ENCODE measurements at regions not wholly inside any gene's neighbourhood (a gene's known extent, or its start where the extent isn't known, plus 50 kb on each side); places are given as distances from the start of the nearest gene placed in this dataset.
"Not testable (repeated sequence)": the region's sequence is repeated elsewhere in the genome, so short reads cannot be mapped to it uniquely, and the experiment has no call there.

DNA sequence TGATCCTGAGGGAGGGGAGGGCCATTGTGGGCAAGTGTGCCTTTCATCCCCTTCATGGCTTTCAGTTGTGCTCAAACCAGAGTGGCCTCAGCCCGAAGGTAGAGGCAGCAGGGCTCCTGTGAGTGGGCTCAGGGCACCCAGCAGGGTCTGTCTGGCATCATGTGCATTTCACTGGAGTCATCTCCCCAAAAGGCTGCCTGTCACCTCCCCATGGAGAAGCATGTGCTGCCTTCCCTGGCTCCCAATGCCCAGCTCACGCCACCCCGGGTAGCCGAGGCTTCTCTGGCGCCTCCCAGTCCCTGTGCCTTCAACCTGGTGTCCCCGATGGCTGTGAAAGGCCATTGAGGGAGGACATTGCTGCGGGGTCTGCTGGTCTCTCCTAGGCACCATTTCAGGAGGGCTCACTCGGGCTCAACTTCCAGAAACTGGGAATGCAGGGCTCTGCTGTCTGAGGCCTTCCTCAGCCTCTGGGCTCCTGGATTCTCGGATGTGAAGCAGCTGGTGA lies 213.9 kb downstream of the BANP start:
- not testable (repeated sequence) for DNase-seq

DNA sequence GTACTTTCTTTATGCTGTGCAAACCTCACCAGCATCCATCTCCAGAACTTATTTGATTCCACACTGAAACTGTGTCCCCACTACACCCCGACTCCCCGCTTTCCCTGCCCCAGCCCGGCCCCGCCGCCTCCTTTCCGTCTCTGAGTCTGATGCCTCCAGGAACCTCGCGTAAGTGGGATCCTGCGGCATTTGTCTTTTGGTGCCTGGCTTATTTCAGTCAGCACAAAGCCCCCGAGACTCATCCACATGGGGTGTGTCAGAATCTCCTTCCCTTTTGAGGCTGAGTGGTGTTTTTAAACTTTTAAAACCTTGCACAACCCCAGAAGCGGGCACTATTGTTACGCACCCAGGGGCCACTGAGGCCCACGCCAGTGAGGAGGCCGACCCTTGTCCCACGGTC lies 214.4 kb downstream of the BANP start:
- DNase-seq: not testable (repeated sequence)

DNA sequence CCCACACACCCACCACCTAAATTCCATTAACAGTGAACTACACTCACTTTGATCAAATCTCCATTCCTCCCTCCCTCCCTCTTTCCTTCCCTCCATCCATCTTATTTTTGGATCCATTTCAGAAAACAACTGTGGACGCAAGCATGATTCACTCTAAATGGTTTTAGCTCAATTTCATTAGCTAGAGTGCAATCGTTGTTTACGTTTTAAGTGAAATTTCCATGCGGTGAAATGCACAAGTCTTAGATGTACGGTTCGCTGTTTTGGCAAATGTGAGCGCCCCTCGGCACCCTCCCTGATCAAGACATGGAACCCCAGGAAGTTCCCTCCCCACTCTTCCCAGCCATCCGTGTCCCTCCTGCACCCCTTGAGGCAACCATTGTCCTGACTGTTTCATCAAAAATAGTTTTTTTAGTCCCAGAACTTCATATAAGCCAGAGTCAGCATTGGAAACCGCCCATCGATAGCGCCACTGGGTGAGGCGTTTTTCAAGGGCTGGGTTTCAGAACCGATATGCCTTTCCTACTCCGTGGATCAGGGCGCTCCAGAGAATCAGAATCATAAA lies 215.1 kb downstream of the BANP start:
- DNase-seq: not testable (repeated sequence)

DNA sequence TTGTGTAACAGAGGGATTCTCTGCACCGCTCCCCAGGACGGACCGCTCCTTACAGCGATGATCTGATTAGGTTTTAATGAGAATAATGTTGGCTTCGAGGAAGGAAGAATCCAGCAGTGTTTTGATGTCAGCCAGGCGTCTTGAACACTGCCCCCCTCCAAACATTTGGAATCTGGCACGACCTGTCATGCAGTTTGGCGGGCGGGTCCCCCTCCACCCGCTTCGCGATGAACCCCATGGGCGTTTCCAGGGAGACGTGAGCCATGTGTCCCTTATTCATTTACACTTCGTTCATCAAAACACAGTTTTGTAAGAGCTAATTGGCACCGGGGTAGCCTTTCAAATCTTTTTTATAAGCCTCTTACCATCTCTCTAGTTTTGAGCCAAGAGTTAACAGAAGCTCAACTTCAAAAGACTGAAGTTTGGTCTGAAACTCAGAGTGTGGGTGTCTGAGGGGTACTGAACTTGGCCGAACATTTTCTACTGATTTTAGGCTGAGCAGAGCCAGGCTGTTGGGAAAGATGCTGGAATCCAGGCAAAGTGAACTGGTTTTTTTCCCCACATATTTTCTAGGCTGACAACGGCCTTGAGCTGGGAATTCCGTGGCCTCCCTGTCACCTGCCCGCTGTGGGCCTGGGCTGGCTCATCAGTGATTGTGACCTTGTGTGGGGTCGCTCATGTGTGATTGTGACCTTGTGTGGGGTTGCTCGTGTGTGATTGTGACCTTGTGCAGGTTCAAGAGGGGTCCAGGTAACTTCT lies 214.8 kb upstream of the ZNF469 start:
- DNase-seq: not testable (repeated sequence)

GRCh38 chr16:88168557-88168949 lies 214.2 kb upstream of the ZNF469 start:
- not testable (repeated sequence) for DNase-seq

- not testable (repeated sequence) for DNase-seq
Observed at GRCh38 chr16:88169136-88169830, 213.5 kb upstream of the ZNF469 start.

DNA sequence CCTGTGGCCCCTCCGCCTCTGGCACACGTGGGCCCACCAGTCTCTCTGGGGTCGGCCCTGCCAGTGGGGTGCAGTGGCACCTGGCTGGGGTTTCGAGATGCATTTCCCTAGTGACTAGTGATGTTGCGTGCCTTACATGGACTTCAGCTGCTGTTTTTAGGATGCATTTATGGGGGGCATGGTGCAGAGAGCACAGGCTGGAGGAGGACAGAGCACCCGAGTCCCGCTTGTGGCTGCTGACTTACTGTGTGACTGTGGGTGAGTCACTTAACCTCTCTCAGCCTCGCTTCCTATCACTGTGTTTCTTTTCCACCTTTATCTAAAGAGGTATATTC lies 213.0 kb upstream of the ZNF469 start:
- DNase-seq: not testable (repeated sequence)

DNA sequence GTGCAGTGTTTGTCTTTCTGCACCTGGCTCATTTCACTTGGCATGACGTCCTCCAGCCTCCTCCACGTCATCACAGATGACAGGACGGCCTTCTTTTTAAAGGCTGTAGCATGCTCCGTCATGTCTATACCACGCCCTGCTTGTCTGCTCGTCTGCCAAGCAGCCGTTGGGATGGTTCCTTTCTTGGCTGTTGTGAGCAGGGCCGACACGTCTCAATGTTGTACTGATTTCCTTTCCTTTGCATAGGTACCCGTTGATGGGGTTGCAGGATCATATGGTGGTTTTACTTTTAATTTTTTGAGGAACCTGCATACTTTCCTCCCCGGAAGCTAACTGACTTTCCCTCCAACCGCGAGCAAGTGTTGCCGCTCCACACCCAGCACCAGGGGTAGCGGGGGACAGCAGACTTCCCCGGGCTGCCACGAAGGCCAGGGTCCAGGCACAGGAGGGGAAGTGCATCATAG lies 212.2 kb upstream of the ZNF469 start:
- no peak for DNase-seq

GRCh38 chr16:88171126-88171525 lies 211.6 kb upstream of the ZNF469 start:
- DNase-seq: not testable (repeated sequence)

GRCh38 chr16:88176184-88176583 lies 206.6 kb upstream of the ZNF469 start:
- not testable (repeated sequence) for DNase-seq

DNA sequence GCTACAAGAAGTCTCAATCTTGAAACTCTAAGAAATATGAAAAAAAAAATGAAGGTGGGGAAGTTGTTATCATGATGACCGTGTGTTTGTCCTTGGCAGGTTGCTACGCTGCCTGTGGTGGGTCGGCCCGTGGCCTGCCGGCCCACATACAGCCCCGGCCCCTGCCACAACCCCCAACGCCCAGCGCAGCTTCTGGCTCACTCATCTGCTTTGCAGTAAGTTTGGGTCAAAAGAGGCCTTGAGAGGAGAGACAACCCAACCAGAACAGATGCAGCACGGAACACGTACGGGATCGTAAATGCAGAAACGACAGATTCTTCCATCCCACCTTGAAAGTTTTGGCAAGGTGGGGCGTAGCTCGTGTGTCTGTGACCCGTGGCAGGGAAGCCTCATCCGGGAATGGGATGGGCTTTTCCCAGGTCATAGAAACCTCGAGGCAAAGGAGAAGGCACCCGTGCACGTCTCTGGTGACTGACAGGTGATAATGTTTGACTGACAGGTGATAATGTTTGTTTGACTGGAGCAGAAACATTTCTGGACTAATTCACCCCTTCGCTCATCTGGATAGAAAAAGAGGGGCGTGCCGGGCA lies 206.1 kb upstream of the ZNF469 start:
- DNase-seq: not testable (repeated sequence)

DNA sequence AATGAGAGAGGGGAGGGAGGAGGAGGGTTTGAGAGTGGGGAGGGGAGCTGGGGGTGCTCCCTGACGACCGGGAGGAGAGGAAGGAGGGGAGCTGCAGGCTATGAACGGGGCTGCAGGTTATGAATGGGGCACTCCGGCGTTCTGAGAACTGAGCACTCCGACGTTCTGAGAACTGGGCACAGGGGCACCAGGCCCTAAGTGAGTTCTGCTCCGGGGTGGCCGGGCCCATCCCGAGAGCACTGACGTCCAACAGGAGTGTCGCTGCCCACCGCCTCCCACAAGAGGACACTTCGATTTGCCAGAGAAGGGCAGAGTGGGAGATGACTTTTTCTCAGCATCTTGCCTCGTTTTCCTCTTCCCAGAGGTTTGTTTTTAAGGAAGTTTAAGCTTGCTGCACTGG lies 204.5 kb upstream of the ZNF469 start:
- DNase-seq: not testable (repeated sequence)

DNA sequence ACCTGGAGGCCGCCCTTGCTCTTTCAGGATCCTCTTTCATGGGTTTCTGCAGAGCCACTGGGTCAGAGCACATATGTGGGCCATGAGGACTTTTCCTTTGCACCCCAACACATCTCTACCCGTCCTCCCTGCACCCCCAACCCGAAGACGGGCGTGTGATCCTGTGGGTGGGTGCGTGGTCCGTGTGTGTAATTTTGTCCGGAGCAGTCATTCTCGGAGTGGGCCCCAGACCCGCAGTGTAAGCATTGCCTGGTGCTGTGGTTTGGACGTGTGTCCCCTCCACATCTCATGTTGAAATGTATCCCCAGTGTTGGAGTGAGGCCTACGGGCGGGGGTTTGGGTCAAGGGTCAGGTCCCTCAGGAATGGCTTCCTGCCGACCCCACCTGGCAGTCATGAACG lies 203.9 kb upstream of the ZNF469 start:
- DNase-seq: not testable (repeated sequence)

GRCh38 chr16:88182967-88183881 lies 199.5 kb upstream of the ZNF469 start:
- not testable (repeated sequence) for DNase-seq

- DNase-seq: not testable (repeated sequence)
Observed at GRCh38 chr16:88184053-88184452, 198.7 kb upstream of the ZNF469 start.

- DNase-seq: not testable (repeated sequence)
Observed at GRCh38 chr16:88184566-88185355, 198.0 kb upstream of the ZNF469 start.

GRCh38 chr16:88185406-88185805 lies 197.4 kb upstream of the ZNF469 start:
- not testable (repeated sequence) for DNase-seq

- not testable (repeated sequence) for DNase-seq
Observed at GRCh38 chr16:88185976-88186888, 196.5 kb upstream of the ZNF469 start.

- not testable (repeated sequence) for DNase-seq
Observed at GRCh38 chr16:88186889-88187870, 195.6 kb upstream of the ZNF469 start.
